HepG2 (cell line): ENCODE measurements at regions not wholly inside any gene's neighbourhood (a gene's known extent, or its start where the extent isn't known, plus 50 kb on each side); places are given as distances from the start of the nearest gene placed in this dataset.

Experiments used
- ATAC-seq: fragments of 200-7000 bp; cut with Tn5 transposase; 3 replicates; pipeline ENCODE4 v1.9.1; 2020; ENCODE audit warnings: mild to moderate bottlenecking, moderate library complexity
- BruUV-seq: library from RNA; stranded (reverse); fragments of 400-500 nt; replicated peaks from 2 replicates; lab custom pipeline; 2021; lab: Mats Ljungman, UMichigan
- CTCF ChIA-PET: fragments of 300-600 bp; formaldehyde crosslinking; extraction: SDS; loops from one replicate; lab custom pipeline; 2021; ENCODE audit warnings: low total read pairs, inconsistent platforms, low intra/inter-chr PET ratio; lab: Yijun Ruan, JAX
- POLR2A ChIA-PET: fragments of 350-600 bp; sonication (Branson Sonifier 250); formaldehyde crosslinking; loops from one replicate; lab custom pipeline; 2020; ENCODE audit warnings: antibody characterized with exemption, inconsistent platforms; lab: Yijun Ruan, JAX
- DNase-seq: peaks from one replicate; pipeline ENCODE4 v3.0.0-alpha.2; 2015; ENCODE audit warnings: low spot score
- FAIRE-seq: peaks from 3 replicates; lab custom pipeline; 2011; peaks lifted over from hg19 to GRCh38; lab: Jason Lieb, UNC
- H2AFZ ChIP-seq: one replicate; pipeline ENCODE4 v1.6.1; 2011; ENCODE audit warnings: low read length, inconsistent platforms
- H3K27ac ChIP-seq: fragments of 300-600 bp; 3 replicates; pipeline ENCODE4 v1.8.0; 2011; ENCODE audit warnings: mixed run types, mild to moderate bottlenecking, mixed read lengths, low read length, inconsistent platforms; ENCODE audit not compliant: insufficient read depth; ENCODE audit errors: extremely low read length
- H3K27me3 ChIP-seq, 2 experiments: fragments of 200-600 bp in 1 of 2; 2 replicates in 1 of 2; 3 replicates in 1 of 2; pipeline versions ENCODE4 v1.6.0 to v1.8.0; 2011; ENCODE audit warnings: low read length in 2 of 2, mild to moderate bottlenecking in 2 of 2, moderate library complexity in 2 of 2, inconsistent platforms in 1 of 2; ENCODE audit not compliant: insufficient read depth in 2 of 2, control insufficient read depth in 1 of 2
- H3K36me3 ChIP-seq, 2 experiments: fragments of 200-600 bp in 1 of 2; replicated peaks in 1 of 2; 2 replicates in 1 of 2; 3 replicates in 1 of 2; pipeline versions ENCODE4 v1.5.1 to v1.8.0; 2011; ENCODE audit warnings: low read length in 2 of 2, inconsistent platforms in 1 of 2; ENCODE audit not compliant: insufficient read depth in 2 of 2, control insufficient read depth in 1 of 2
- H3K4me1 ChIP-seq: 2 replicates; pipeline ENCODE4 v1.5.1; 2012; ENCODE audit warnings: low read length, inconsistent platforms; ENCODE audit not compliant: insufficient read depth
- H3K4me2 ChIP-seq: 2 replicates; pipeline ENCODE4 v1.6.0; 2011; ENCODE audit warnings: low read depth, low read length, inconsistent platforms
- H3K4me3 ChIP-seq, 3 experiments: fragments of 200-600 bp in 1 of 3; sonication (generic), shearing (Covaris generic) in 1 of 3; replicated peaks in 1 of 3; 2 replicates each; pipeline ENCODE4 v1.5.1; 2011 to 2016; ENCODE audit warnings: low read length in 3 of 3, inconsistent platforms in 2 of 3, low read depth in 2 of 3, mild to moderate bottlenecking in 2 of 3, control low read depth in 1 of 3, mixed read lengths in 1 of 3; ENCODE audit not compliant: insufficient read depth in 1 of 3
- H3K79me2 ChIP-seq: one replicate; pipeline ENCODE4 v1.6.1; 2011; ENCODE audit warnings: low read length, inconsistent platforms; ENCODE audit not compliant: insufficient read depth
- H3K9ac ChIP-seq: 2 replicates; pipeline ENCODE4 v1.6.0; 2011; ENCODE audit warnings: mild to moderate bottlenecking, low read depth, low read length, inconsistent platforms; ENCODE audit not compliant: insufficient read depth
- H3K9me3 ChIP-seq: 2 replicates; pipeline ENCODE4 v1.5.1; 2012; ENCODE audit warnings: mild to moderate bottlenecking, low read length
- H4K20me1 ChIP-seq: 2 replicates; pipeline ENCODE4 v1.6.0; 2011; ENCODE audit warnings: inconsistent platforms, mild to moderate bottlenecking, low read length, moderate library complexity; ENCODE audit not compliant: insufficient read depth
- DNMT3B ChIP-seq: conservative IDR thresholded peaks from 2 replicates; pipeline ENCODE4 v1.6.1; 2016; ENCODE audit warnings: missing biosample characterization, control low read depth
- ERF ChIP-seq: IDR thresholded peaks from 2 replicates; pipeline ENCODE4 v1.6.1; 2018; ENCODE audit warnings: missing biosample characterization, missing genetic modification reagents
- LBX2 ChIP-seq: sonication (generic); formaldehyde crosslinking; IDR thresholded peaks from 2 replicates; pipeline ENCODE4 v1.5.0; 2020; ENCODE audit warnings: missing genetic modification reagents, mild to moderate bottlenecking, borderline replicate concordance
- PATZ1 ChIP-seq: sonication (generic); formaldehyde crosslinking; IDR thresholded peaks from 2 replicates; pipeline ENCODE4 v1.4.0; 2020; ENCODE audit warnings: missing genetic modification reagents
- RBM22 ChIP-seq: fragments of 200-400 bp; formaldehyde crosslinking; optimal IDR thresholded peaks from 2 replicates; pipeline ENCODE3; 2017; ENCODE audit warnings: mild to moderate bottlenecking, low read length, moderate library complexity
- RFXANK ChIP-seq: IDR thresholded peaks from 2 replicates; pipeline ENCODE4 v1.6.1; 2016
- TARDBP ChIP-seq: sonication (generic); formaldehyde crosslinking; IDR thresholded peaks from 2 replicates; pipeline ENCODE4 v1.8.0; 2022; ENCODE audit warnings: mild to moderate bottlenecking, missing genetic modification reagents
- TRIM22 ChIP-seq: fragments of 450-650 bp; IDR thresholded peaks from 2 replicates; pipeline ENCODE4 v1.6.1; 2017
- WIZ ChIP-seq: sonication (generic); formaldehyde crosslinking; IDR thresholded peaks from 2 replicates; pipeline ENCODE4 v1.5.1; 2020; ENCODE audit warnings: mild to moderate bottlenecking, missing genetic modification reagents
- ZNF614 ChIP-seq: IDR thresholded peaks from 2 replicates; pipeline ENCODE4 v1.6.1; 2018; ENCODE audit warnings: missing biosample characterization, missing genetic modification reagents, inconsistent platforms, borderline replicate concordance
- ZNF776 ChIP-seq: sonication (generic); formaldehyde crosslinking; IDR thresholded peaks from 2 replicates; pipeline ENCODE4 v1.4.0; 2020; ENCODE audit warnings: mild to moderate bottlenecking, missing genetic modification reagents
- ZNF816 ChIP-seq: sonication (generic); formaldehyde crosslinking; IDR thresholded peaks from 2 replicates; pipeline ENCODE4 v1.8.0; 2022; ENCODE audit warnings: missing genetic modification reagents, mild to moderate bottlenecking, borderline replicate concordance
- WGBS: methylation state at CpG from one replicate; pipeline ENCODE4 v1.1.6; 2017; ENCODE audit warnings: low lambda C conversion rate; 5-methylcytosine and 5-hydroxymethylcytosine counted together
- in situ Hi-C: cut with HindIII; loops from 2 replicates; pipeline ENCODE4 v1.10.0; 2017; ENCODE audit warnings: low pct_unique_long_range_greater_than_20kb; ENCODE audit not compliant: extremely low pct_ligation_motif_present
- intact Hi-C: fragments of 100-400 bp; cut with micrococcal nuclease; formaldehyde crosslinking; loops from one replicate; pipeline ENCODE4 v1.10.0; 2022; ENCODE audit not compliant: unreplicated experiment

GRCh38 chr22:35489239-35489638 is 51.4 kb upstream of the RASD2 start:
- CTCF ChIA-PET: no interaction called here
- WGBS: 29% methylated on average over 6 of the region's 6 CpGs
- in situ Hi-C loops: no loop called here

More at GRCh38 chr22:35489239-35489638, 51.4 kb upstream of the RASD2 start:
- Histone ChIP-seq H3K9me3 (no peaks in the 10 kb centered on the region), H3K4me2 (no peak overlapping the region), H3K4me3 (no peak overlapping the region), H3K36me3 (no peaks in the 10 kb centered on the region), H3K4me1 (no peaks in the 10 kb centered on the region), H4K20me1 (no peaks in the 10 kb centered on the region), H3K27me3 (peaks cover 2 to 28% of the 10 kb centered on the region in 2 experiments; a peak in 1 of 5 replicates), H3K9ac (no peak overlapping the region), H3K79me2 (no peaks in the 10 kb centered on the region), H2AFZ (no peak overlapping the region), H3K27ac (no peak overlapping the region)
- DNase-seq (no peak), ATAC-seq (no peak), FAIRE-seq (no peak)
- intact Hi-C loops: no loop called here
- no peak for TF ChIP-seq ZNF816 (CRISPR knock-in tag)
- no peak for TF ChIP-seq LBX2 (CRISPR knock-in tag)
- TF ChIP-seq WIZ (CRISPR knock-in tag): no peak
- no peak for TF ChIP-seq ZNF776 (CRISPR knock-in tag)
- TF ChIP-seq TARDBP (CRISPR knock-in tag): no peak
- TF ChIP-seq RBM22: no peak
- no peak for TF ChIP-seq ERF (CRISPR knock-in tag)
- TF ChIP-seq DNMT3B (CRISPR knock-in tag): no peak
- TF ChIP-seq PATZ1 (CRISPR knock-in tag): no peak
- TF ChIP-seq ZNF614 (CRISPR knock-in tag): no peak
- TF ChIP-seq RFXANK (CRISPR knock-in tag): no peak
- TF ChIP-seq TRIM22: no peak
- POLR2A ChIA-PET: no interaction called here
- BruUV-seq: no TSS peak
